ENCODE measurements at regions not wholly inside any gene's neighbourhood (a gene's known extent, or its start where the extent isn't known, plus 50 kb on each side); places are given as distances from the start of the nearest gene placed in this dataset.

DNA sequence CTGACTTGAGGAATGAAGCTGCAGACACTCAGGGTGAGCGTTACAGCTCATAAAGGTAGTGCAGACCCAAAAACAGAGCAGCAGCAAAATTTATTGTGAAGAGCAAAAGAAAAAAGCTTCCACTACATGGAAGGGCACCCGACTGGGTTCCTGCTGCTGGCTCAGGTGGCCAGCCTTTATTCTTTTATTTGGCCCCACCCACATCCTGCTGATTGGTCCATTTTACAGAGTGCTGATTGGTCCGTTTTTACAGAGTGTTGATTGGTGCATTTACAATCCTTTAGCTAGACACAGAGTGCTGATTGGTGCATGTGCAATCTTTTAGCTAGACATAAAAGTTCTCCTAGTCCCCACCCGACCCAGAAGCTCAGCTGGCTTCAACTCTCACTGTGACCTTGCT lies 95.3 kb upstream of the STMND1 start:
- H3F3A ChIP-seq (ENCODE audit: low read depth): peaks cover 4% of the 10 kb centered on the region; the same call in 1 of the 2 replicates
- H3K9me3 ChIP-seq (ENCODE audit: insufficient read depth, low read depth, low read length): peaks cover 4% of the 10 kb centered on the region; the same call in 1 of the 2 replicates
- TF ChIP-seq EZH2phosphoT487 (IDR thresholded peaks at IDR 0.05; ENCODE audit: borderline replicate concordance): no peak
- TF ChIP-seq, protein P1, sequence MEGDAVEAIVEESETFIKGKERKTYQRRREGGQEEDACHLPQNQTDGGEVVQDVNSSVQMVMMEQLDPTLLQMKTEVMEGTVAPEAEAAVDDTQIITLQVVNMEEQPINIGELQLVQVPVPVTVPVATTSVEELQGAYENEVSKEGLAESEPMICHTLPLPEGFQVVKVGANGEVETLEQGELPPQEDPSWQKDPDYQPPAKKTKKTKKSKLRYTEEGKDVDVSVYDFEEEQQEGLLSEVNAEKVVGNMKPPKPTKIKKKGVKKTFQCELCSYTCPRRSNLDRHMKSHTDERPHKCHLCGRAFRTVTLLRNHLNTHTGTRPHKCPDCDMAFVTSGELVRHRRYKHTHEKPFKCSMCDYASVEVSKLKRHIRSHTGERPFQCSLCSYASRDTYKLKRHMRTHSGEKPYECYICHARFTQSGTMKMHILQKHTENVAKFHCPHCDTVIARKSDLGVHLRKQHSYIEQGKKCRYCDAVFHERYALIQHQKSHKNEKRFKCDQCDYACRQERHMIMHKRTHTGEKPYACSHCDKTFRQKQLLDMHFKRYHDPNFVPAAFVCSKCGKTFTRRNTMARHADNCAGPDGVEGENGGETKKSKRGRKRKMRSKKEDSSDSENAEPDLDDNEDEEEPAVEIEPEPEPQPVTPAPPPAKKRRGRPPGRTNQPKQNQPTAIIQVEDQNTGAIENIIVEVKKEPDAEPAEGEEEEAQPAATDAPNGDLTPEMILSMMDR (conservative IDR thresholded peaks at IDR 0.05; ENCODE audit: low read length): no peak
- no peaks in the 10 kb centered on the region for H3K79me2 ChIP-seq (ENCODE audit: insufficient read depth, low read length)
- H2AFZ ChIP-seq (ENCODE audit: low read length): no peak overlapping the region
- no peak overlapping the region for H3K9ac ChIP-seq (ENCODE audit: low read depth, low read length, poor library complexity, severe bottlenecking)
- no peak overlapping the region for H3K4me2 ChIP-seq (ENCODE audit: low read depth, low read length, poor library complexity, severe bottlenecking)
- no peaks in the 10 kb centered on the region for H3K9me2 ChIP-seq (replicated peaks; ENCODE audit: low read depth, low read length)
- H3K4me3 ChIP-seq (ENCODE audit: low read length, poor library complexity, severe bottlenecking): no peak overlapping the region
- H3K36me3 ChIP-seq (ENCODE audit: insufficient read depth, low read length): no peaks in the 10 kb centered on the region
- no peaks in the 10 kb centered on the region for H3K27me3 ChIP-seq (ENCODE audit: insufficient read depth, low read length, poor library complexity, severe bottlenecking)
- no peaks in the 10 kb centered on the region for H3K4me1 ChIP-seq (ENCODE audit: insufficient read depth, low read length, poor library complexity, severe bottlenecking)
- H4K20me1 ChIP-seq (ENCODE audit: insufficient read depth, low read length, poor library complexity, severe bottlenecking): no peaks in the 10 kb centered on the region

DNA sequence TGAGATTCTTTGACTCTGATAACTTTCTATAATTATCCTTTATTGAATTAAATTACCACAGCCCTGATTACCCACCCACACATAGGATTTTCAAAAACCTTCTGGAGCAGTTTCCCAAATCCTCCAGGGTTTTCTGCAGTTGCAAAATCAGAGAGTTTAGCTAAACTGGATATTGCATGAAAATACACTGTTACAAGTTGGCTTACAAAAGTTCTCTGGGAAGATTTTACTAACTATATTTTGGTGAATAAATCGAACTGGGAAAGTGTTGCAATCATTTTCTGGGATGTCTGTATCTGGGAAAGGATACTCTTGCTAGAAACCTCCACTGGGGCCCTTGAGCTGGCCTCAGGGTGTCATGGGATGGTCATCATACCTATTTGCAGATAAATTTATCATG lies 97.6 kb upstream of the STMND1 start:
- no peaks in the 10 kb centered on the region for H3K9me2 ChIP-seq (replicated peaks; ENCODE audit: low read depth, low read length)
- no peaks in the 10 kb centered on the region for H3K36me3 ChIP-seq (ENCODE audit: insufficient read depth, low read length)
- peaks cover 4% of the 10 kb centered on the region; the same call in 1 of the 2 replicates for H3K9me3 ChIP-seq (ENCODE audit: insufficient read depth, low read depth, low read length)
- H3K9ac ChIP-seq (ENCODE audit: low read depth, low read length, poor library complexity, severe bottlenecking): no peak overlapping the region
- no peak for TF ChIP-seq EZH2phosphoT487 (IDR thresholded peaks at IDR 0.05; ENCODE audit: borderline replicate concordance)
- TF ChIP-seq, protein P1 (conservative IDR thresholded peaks at IDR 0.05; ENCODE audit: low read length): no peak
- no peaks in the 10 kb centered on the region for H3K27me3 ChIP-seq (ENCODE audit: insufficient read depth, low read length, poor library complexity, severe bottlenecking)
- H3K4me3 ChIP-seq (ENCODE audit: low read length, poor library complexity, severe bottlenecking): no peak overlapping the region
- H2AFZ ChIP-seq (ENCODE audit: low read length): no peak overlapping the region
- H3K4me2 ChIP-seq (ENCODE audit: low read depth, low read length, poor library complexity, severe bottlenecking): no peak overlapping the region
- H3K79me2 ChIP-seq (ENCODE audit: insufficient read depth, low read length): no peaks in the 10 kb centered on the region
- no peaks in the 10 kb centered on the region for H3K4me1 ChIP-seq (ENCODE audit: insufficient read depth, low read length, poor library complexity, severe bottlenecking)
- H3F3A ChIP-seq (ENCODE audit: low read depth): peaks cover 4% of the 10 kb centered on the region; the same call in 1 of the 2 replicates
- no peaks in the 10 kb centered on the region for H4K20me1 ChIP-seq (ENCODE audit: insufficient read depth, low read length, poor library complexity, severe bottlenecking)

DNA sequence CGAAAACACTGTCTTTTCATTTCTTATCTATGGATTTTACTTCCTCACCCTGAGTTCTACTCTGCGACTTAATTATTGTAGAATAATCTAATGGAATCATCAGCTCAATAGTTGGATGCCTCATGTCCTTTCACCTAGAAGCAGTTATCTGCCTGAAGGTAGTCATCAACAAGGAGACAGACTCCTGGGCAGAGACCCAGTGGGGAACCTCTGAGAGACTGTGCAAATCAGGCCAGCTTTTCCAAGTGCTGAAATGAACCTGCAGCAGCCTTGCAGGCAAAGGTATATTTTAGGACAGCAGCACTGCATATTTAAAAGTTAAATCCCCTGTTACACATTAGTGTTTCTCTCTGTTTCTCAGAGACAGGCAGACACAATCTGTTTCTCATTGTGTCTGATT lies 99.7 kb upstream of the STMND1 start:
- Histone ChIP-seq H3K36me3 (ENCODE audit: insufficient read depth, low read length) (no peaks in the 10 kb centered on the region), H3K9ac (ENCODE audit: low read depth, low read length, poor library complexity, severe bottlenecking) (no peak overlapping the region), H3K9me2 (replicated peaks; ENCODE audit: low read depth, low read length) (no peaks in the 10 kb centered on the region), H2AFZ (ENCODE audit: low read length) (no peak overlapping the region), H3K4me1 (ENCODE audit: insufficient read depth, low read length, poor library complexity, severe bottlenecking) (no peaks in the 10 kb centered on the region), H3F3A (ENCODE audit: low read depth) (no peaks in the 10 kb centered on the region), H3K4me2 (ENCODE audit: low read depth, low read length, poor library complexity, severe bottlenecking) (no peak overlapping the region), H3K9me3 (ENCODE audit: insufficient read depth, low read depth, low read length) (peaks cover 4% of the 10 kb centered on the region; the same call in 1 of the 2 replicates), H3K27me3 (ENCODE audit: insufficient read depth, low read length, poor library complexity, severe bottlenecking) (no peaks in the 10 kb centered on the region), H3K4me3 (ENCODE audit: low read length, poor library complexity, severe bottlenecking) (no peak overlapping the region), H3K79me2 (ENCODE audit: insufficient read depth, low read length) (no peaks in the 10 kb centered on the region), H4K20me1 (ENCODE audit: insufficient read depth, low read length, poor library complexity, severe bottlenecking) (no peaks in the 10 kb centered on the region)
- TF ChIP-seq EZH2phosphoT487 (IDR thresholded peaks at IDR 0.05; ENCODE audit: borderline replicate concordance): no peak
- TF ChIP-seq, protein P1 (conservative IDR thresholded peaks at IDR 0.05; ENCODE audit: low read length): no peak
